ENCODE measurements at regions not wholly inside any gene's neighbourhood (a gene's known extent, or its start where the extent isn't known, plus 50 kb on each side); places are given as distances from the start of the nearest gene placed in this dataset.

GRCh38 chr17:10944819-10945218 lies 106.9 kb upstream of the PIRT start:
- Histone ChIP-seq H3K27me3 (ENCODE audit: control insufficient read depth, insufficient read depth, low read length) (no peaks in the 10 kb centered on the region), H3K4me3 (ENCODE audit: low read depth, low read length) (no peak overlapping the region), H3K36me3 (ENCODE audit: control insufficient read depth, insufficient read depth, low read length) (no peaks in the 10 kb centered on the region)
- no peak for FAIRE-seq
- TF ChIP-seq CTCF (IDR thresholded peaks at IDR 0.05; ENCODE audit: insufficient read depth, low read length, severe bottlenecking) = no peak
- DNase-seq (ENCODE audit: low read depth) = no peak

GRCh38 chr17:10936931-10937330 lies 99.0 kb upstream of the PIRT start:
- Histone ChIP-seq H3K36me3 (ENCODE audit: control insufficient read depth, insufficient read depth, low read length) (no peaks in the 10 kb centered on the region), H3K4me3 (ENCODE audit: low read depth, low read length) (no peak overlapping the region), H3K27me3 (ENCODE audit: control insufficient read depth, insufficient read depth, low read length) (no peaks in the 10 kb centered on the region)
- DNase-seq (ENCODE audit: low read depth) = no peak
- no peak for FAIRE-seq
- no peak for TF ChIP-seq CTCF (IDR thresholded peaks at IDR 0.05; ENCODE audit: insufficient read depth, low read length, severe bottlenecking)

- H3K4me3 ChIP-seq (ENCODE audit: low read depth, low read length) = no peak overlapping the region
- H3K36me3 ChIP-seq (ENCODE audit: control insufficient read depth, insufficient read depth, low read length) = no peaks in the 10 kb centered on the region
- no peaks in the 10 kb centered on the region for H3K27me3 ChIP-seq (ENCODE audit: control insufficient read depth, insufficient read depth, low read length)
- TF ChIP-seq CTCF (IDR thresholded peaks at IDR 0.05; ENCODE audit: insufficient read depth, low read length, severe bottlenecking) = no peak
- DNase-seq (ENCODE audit: low read depth) (no peak), FAIRE-seq (no peak)
These were observed 95.1 kb upstream of the PIRT start for GRCh38 chr17:10932938-10933337.

GRCh38 chr17:10931133-10931532 lies 93.2 kb upstream of the PIRT start:
- Histone ChIP-seq H3K4me3 (ENCODE audit: low read depth, low read length) (no peak overlapping the region), H3K27me3 (ENCODE audit: control insufficient read depth, insufficient read depth, low read length) (no peaks in the 10 kb centered on the region), H3K36me3 (ENCODE audit: control insufficient read depth, insufficient read depth, low read length) (no peaks in the 10 kb centered on the region)
- DNase-seq (ENCODE audit: low read depth) = no peak
- TF ChIP-seq CTCF (IDR thresholded peaks at IDR 0.05; ENCODE audit: insufficient read depth, low read length, severe bottlenecking) = no peak
- FAIRE-seq = no peak

GRCh38 chr17:10927712-10928111 lies 89.8 kb upstream of the PIRT start:
- FAIRE-seq = no peak
- DNase-seq (ENCODE audit: low read depth) = no peak
- H3K4me3 ChIP-seq (ENCODE audit: low read depth, low read length) = no peak overlapping the region
- H3K27me3 ChIP-seq (ENCODE audit: control insufficient read depth, insufficient read depth, low read length) = no peaks in the 10 kb centered on the region
- TF ChIP-seq CTCF (IDR thresholded peaks at IDR 0.05; ENCODE audit: insufficient read depth, low read length, severe bottlenecking) = no peak
- H3K36me3 ChIP-seq (ENCODE audit: control insufficient read depth, insufficient read depth, low read length) = no peaks in the 10 kb centered on the region

GRCh38 chr17:10920558-10921108 lies 82.7 kb upstream of the PIRT start:
- FAIRE-seq = no peak
- H3K27me3 ChIP-seq (ENCODE audit: control insufficient read depth, insufficient read depth, low read length) = no peaks in the 10 kb centered on the region

More at GRCh38 chr17:10920558-10921108, 82.7 kb upstream of the PIRT start:
- Histone ChIP-seq H3K4me3 (ENCODE audit: low read depth, low read length) (no peak overlapping the region), H3K36me3 (ENCODE audit: control insufficient read depth, insufficient read depth, low read length) (no peaks in the 10 kb centered on the region)
- no peak for DNase-seq (ENCODE audit: low read depth)
- no peak for TF ChIP-seq CTCF (IDR thresholded peaks at IDR 0.05; ENCODE audit: insufficient read depth, low read length, severe bottlenecking)
